ENCODE measurements at regions not wholly inside any gene's neighbourhood (a gene's known extent, or its start where the extent isn't known, plus 50 kb on each side); places are given as distances from the start of the nearest gene placed in this dataset.

- no peak for DNase-seq (ENCODE audit: extremely low read depth, low read depth)
- no peak for TF ChIP-seq CTCF (IDR thresholded peaks at IDR 0.05; ENCODE audit: low read depth, low read length, missing control alignments)
- H3K4me3 ChIP-seq (replicated peaks; ENCODE audit: low read depth, low read length) = no peak overlapping the region
These were observed 75.1 kb upstream of the CADM1 start for GRCh38 chr11:115579181-115579825.

GRCh38 chr11:115578275-115578674, 74.1 kb upstream of the CADM1 start:
- no peak for DNase-seq (ENCODE audit: extremely low read depth, low read depth)
- no peak for TF ChIP-seq CTCF (IDR thresholded peaks at IDR 0.05; ENCODE audit: low read depth, low read length, missing control alignments)
- no peak overlapping the region for H3K4me3 ChIP-seq (replicated peaks; ENCODE audit: low read depth, low read length)

- no peak for DNase-seq (ENCODE audit: extremely low read depth, low read depth)
- H3K4me3 ChIP-seq (replicated peaks; ENCODE audit: low read depth, low read length) = no peak overlapping the region
- TF ChIP-seq CTCF (IDR thresholded peaks at IDR 0.05; ENCODE audit: low read depth, low read length, missing control alignments) = no peak
These were observed 73.5 kb upstream of the CADM1 start for GRCh38 chr11:115577701-115578100.

- no peak overlapping the region for H3K4me3 ChIP-seq (replicated peaks; ENCODE audit: low read depth, low read length)
- TF ChIP-seq CTCF (IDR thresholded peaks at IDR 0.05; ENCODE audit: low read depth, low read length, missing control alignments) = no peak
- no peak for DNase-seq (ENCODE audit: extremely low read depth, low read depth)
These were observed 72.6 kb upstream of the CADM1 start for GRCh38 chr11:115576606-115577380.

- no peak for DNase-seq (ENCODE audit: extremely low read depth, low read depth)
- TF ChIP-seq CTCF (IDR thresholded peaks at IDR 0.05; ENCODE audit: low read depth, low read length, missing control alignments) = no peak
- H3K4me3 ChIP-seq (replicated peaks; ENCODE audit: low read depth, low read length) = no peak overlapping the region
These were observed 68.3 kb upstream of the CADM1 start for GRCh38 chr11:115572551-115572950.

GRCh38 chr11:115566180-115566764, 62.1 kb upstream of the CADM1 start:
- no peak for DNase-seq (ENCODE audit: extremely low read depth, low read depth)
- no peak overlapping the region for H3K4me3 ChIP-seq (replicated peaks; ENCODE audit: low read depth, low read length)
- no peak for TF ChIP-seq CTCF (IDR thresholded peaks at IDR 0.05; ENCODE audit: low read depth, low read length, missing control alignments)
